ENCODE measurements at regions not wholly inside any gene's neighbourhood (a gene's known extent, or its start where the extent isn't known, plus 50 kb on each side); places are given as distances from the start of the nearest gene placed in this dataset.

- no peak overlapping the region for H3K27ac ChIP-seq (ENCODE audit: low read depth, low read length, severe bottlenecking)
- WGBS, 2 experiments (ENCODE audit: insufficient coverage in 2 of 2) = 88 to 91% methylated on average over 7 of the region's 7 CpGs
- no peak overlapping the region for H3K4me3 ChIP-seq (ENCODE audit: extremely low read depth, insufficient read depth, low read length, poor library complexity, severe bottlenecking)
- no peaks in the 10 kb centered on the region for H3K36me3 ChIP-seq (ENCODE audit: control insufficient read depth, insufficient read depth, low read length)
- no peaks in the 10 kb centered on the region for H3K4me1 ChIP-seq (ENCODE audit: control insufficient read depth, insufficient read depth, low read length, poor library complexity, severe bottlenecking)
- peaks cover 5% of the 10 kb centered on the region for H3K9me3 ChIP-seq (ENCODE audit: control insufficient read depth, low read length)
These were observed 72.4 kb downstream of the MATN1 start for GRCh38 chr1:30650968-30651320.

GRCh38 chr1:30650038-30650967, 73.1 kb downstream of the MATN1 start:
- WGBS, 2 experiments (ENCODE audit: insufficient coverage in 2 of 2) = 77 to 81% methylated on average over 8 to 10 of the region's 13 CpGs
- Histone ChIP-seq H3K4me3 (ENCODE audit: extremely low read depth, insufficient read depth, low read length, poor library complexity, severe bottlenecking) (no peak overlapping the region), H3K36me3 (ENCODE audit: control insufficient read depth, insufficient read depth, low read length) (no peaks in the 10 kb centered on the region), H3K4me1 (ENCODE audit: control insufficient read depth, insufficient read depth, low read length, poor library complexity, severe bottlenecking) (no peaks in the 10 kb centered on the region), H3K9me3 (ENCODE audit: control insufficient read depth, low read length) (peaks cover 5% of the 10 kb centered on the region), H3K27ac (ENCODE audit: low read depth, low read length, severe bottlenecking) (no peak overlapping the region)

GRCh38 chr1:30649321-30649991, 73.9 kb downstream of the MATN1 start:
- Histone ChIP-seq H3K4me1 (ENCODE audit: control insufficient read depth, insufficient read depth, low read length, poor library complexity, severe bottlenecking) (no peaks in the 10 kb centered on the region), H3K27ac (ENCODE audit: low read depth, low read length, severe bottlenecking) (no peak overlapping the region), H3K4me3 (ENCODE audit: extremely low read depth, insufficient read depth, low read length, poor library complexity, severe bottlenecking) (no peak overlapping the region), H3K36me3 (ENCODE audit: control insufficient read depth, insufficient read depth, low read length) (no peaks in the 10 kb centered on the region), H3K9me3 (ENCODE audit: control insufficient read depth, low read length) (no peaks in the 10 kb centered on the region)
- WGBS, 2 experiments (ENCODE audit: insufficient coverage in 2 of 2) = 88 to 93% methylated on average over 6 to 7 of the region's 8 CpGs

GRCh38 chr1:30648408-30649000, 74.9 kb downstream of the MATN1 start:
- Histone ChIP-seq H3K36me3 (ENCODE audit: control insufficient read depth, insufficient read depth, low read length) (no peaks in the 10 kb centered on the region), H3K27ac (ENCODE audit: low read depth, low read length, severe bottlenecking) (no peak overlapping the region), H3K4me1 (ENCODE audit: control insufficient read depth, insufficient read depth, low read length, poor library complexity, severe bottlenecking) (no peaks in the 10 kb centered on the region), H3K9me3 (ENCODE audit: control insufficient read depth, low read length) (no peaks in the 10 kb centered on the region), H3K4me3 (ENCODE audit: extremely low read depth, insufficient read depth, low read length, poor library complexity, severe bottlenecking) (no peak overlapping the region)
- WGBS, 2 experiments (ENCODE audit: insufficient coverage in 2 of 2) = 82 to 100% methylated on average over 3 to 8 of the region's 9 CpGs

GRCh38 chr1:30645807-30646206, 77.6 kb downstream of the MATN1 start:
- Histone ChIP-seq H3K27ac (ENCODE audit: low read depth, low read length, severe bottlenecking) (no peak overlapping the region), H3K4me1 (ENCODE audit: control insufficient read depth, insufficient read depth, low read length, poor library complexity, severe bottlenecking) (no peaks in the 10 kb centered on the region), H3K4me3 (ENCODE audit: extremely low read depth, insufficient read depth, low read length, poor library complexity, severe bottlenecking) (no peak overlapping the region), H3K9me3 (ENCODE audit: control insufficient read depth, low read length) (no peaks in the 10 kb centered on the region), H3K36me3 (ENCODE audit: control insufficient read depth, insufficient read depth, low read length) (no peaks in the 10 kb centered on the region)
- 61 to 81% methylated on average over 3 of the region's 3 CpGs for WGBS, 2 experiments (ENCODE audit: insufficient coverage in 2 of 2)

- Histone ChIP-seq H3K27ac (ENCODE audit: low read depth, low read length, severe bottlenecking) (no peak overlapping the region), H3K9me3 (ENCODE audit: control insufficient read depth, low read length) (no peaks in the 10 kb centered on the region), H3K36me3 (ENCODE audit: control insufficient read depth, insufficient read depth, low read length) (no peaks in the 10 kb centered on the region), H3K4me1 (ENCODE audit: control insufficient read depth, insufficient read depth, low read length, poor library complexity, severe bottlenecking) (no peaks in the 10 kb centered on the region), H3K4me3 (ENCODE audit: extremely low read depth, insufficient read depth, low read length, poor library complexity, severe bottlenecking) (no peak overlapping the region)
- 81 to 91% methylated on average over 18 to 19 of the region's 22 CpGs for WGBS, 2 experiments (ENCODE audit: insufficient coverage in 2 of 2)
These were observed 80.8 kb downstream of the MATN1 start for GRCh38 chr1:30642391-30643120.

- Histone ChIP-seq H3K4me1 (ENCODE audit: control insufficient read depth, insufficient read depth, low read length, poor library complexity, severe bottlenecking) (no peaks in the 10 kb centered on the region), H3K36me3 (ENCODE audit: control insufficient read depth, insufficient read depth, low read length) (no peaks in the 10 kb centered on the region)
These were observed 81.6 kb downstream of the MATN1 start for GRCh38 chr1:30641572-30642353.

GRCh38 chr1:30639881-30640452, 83.4 kb downstream of the MATN1 start:
- no peak overlapping the region for H3K4me3 ChIP-seq (ENCODE audit: extremely low read depth, insufficient read depth, low read length, poor library complexity, severe bottlenecking)
- no peaks in the 10 kb centered on the region for H3K4me1 ChIP-seq (ENCODE audit: control insufficient read depth, insufficient read depth, low read length, poor library complexity, severe bottlenecking)
- no peak overlapping the region for H3K27ac ChIP-seq (ENCODE audit: low read depth, low read length, severe bottlenecking)
- no peaks in the 10 kb centered on the region for H3K36me3 ChIP-seq (ENCODE audit: control insufficient read depth, insufficient read depth, low read length)
- H3K9me3 ChIP-seq (ENCODE audit: control insufficient read depth, low read length) = no peaks in the 10 kb centered on the region
- WGBS, 2 experiments (ENCODE audit: insufficient coverage in 2 of 2) = 84 to 94% methylated on average over 8 to 11 of the region's 13 CpGs

More at GRCh38 chr1:30641572-30642353, 81.6 kb downstream of the MATN1 start:
- WGBS, 2 experiments (ENCODE audit: insufficient coverage in 2 of 2) = 70 to 85% methylated on average over 7 to 9 of the region's 13 CpGs
- Histone ChIP-seq H3K9me3 (ENCODE audit: control insufficient read depth, low read length) (no peaks in the 10 kb centered on the region), H3K4me3 (ENCODE audit: extremely low read depth, insufficient read depth, low read length, poor library complexity, severe bottlenecking) (no peak overlapping the region), H3K27ac (ENCODE audit: low read depth, low read length, severe bottlenecking) (no peak overlapping the region)

GRCh38 chr1:30638811-30639210, 84.6 kb downstream of the MATN1 start:
- no peak overlapping the region for H3K4me3 ChIP-seq (ENCODE audit: extremely low read depth, insufficient read depth, low read length, poor library complexity, severe bottlenecking)
- H3K36me3 ChIP-seq (ENCODE audit: control insufficient read depth, insufficient read depth, low read length) = no peaks in the 10 kb centered on the region
- H3K9me3 ChIP-seq (ENCODE audit: control insufficient read depth, low read length) = no peaks in the 10 kb centered on the region
- WGBS, 2 experiments (ENCODE audit: insufficient coverage in 2 of 2) = 89 to 94% methylated on average over 5 of the region's 5 CpGs
- H3K4me1 ChIP-seq (ENCODE audit: control insufficient read depth, insufficient read depth, low read length, poor library complexity, severe bottlenecking) = no peaks in the 10 kb centered on the region
- H3K27ac ChIP-seq (ENCODE audit: low read depth, low read length, severe bottlenecking) = no peak overlapping the region

Measured in mesodermal cell (in vitro differentiated cells).